HG03439 (cell line): ENCODE measurements at regions not wholly inside any gene's neighbourhood (a gene's known extent, or its start where the extent isn't known, plus 50 kb on each side); places are given as distances from the start of the nearest gene placed in this dataset.

Experiments used
- ATAC-seq: cut with Tn5 transposase; IDR thresholded peaks from one replicate; pipeline ENCODE4 v1.9.1; 2021; ENCODE audit warnings: mild to moderate bottlenecking, moderate library complexity; ENCODE audit not compliant: unreplicated experiment

- no peak for ATAC-seq
Measured at GRCh38 chr20:11608736-11609135, 309.0 kb upstream of the BTBD3 start.

- no peak for ATAC-seq
Measured at GRCh38 chr20:11624704-11625103, 293.0 kb upstream of the BTBD3 start.

GRCh38 chr20:11626551-11626950, 291.1 kb upstream of the BTBD3 start:
- ATAC-seq, result no peak

GRCh38 chr20:11642866-11643265, 274.8 kb upstream of the BTBD3 start:
- ATAC-seq, result no peak

GRCh38 chr20:11646359-11646758, 271.3 kb upstream of the BTBD3 start:
- no peak for ATAC-seq

GRCh38 chr20:11650566-11650965, 267.1 kb upstream of the BTBD3 start:
- no peak for ATAC-seq

DNA sequence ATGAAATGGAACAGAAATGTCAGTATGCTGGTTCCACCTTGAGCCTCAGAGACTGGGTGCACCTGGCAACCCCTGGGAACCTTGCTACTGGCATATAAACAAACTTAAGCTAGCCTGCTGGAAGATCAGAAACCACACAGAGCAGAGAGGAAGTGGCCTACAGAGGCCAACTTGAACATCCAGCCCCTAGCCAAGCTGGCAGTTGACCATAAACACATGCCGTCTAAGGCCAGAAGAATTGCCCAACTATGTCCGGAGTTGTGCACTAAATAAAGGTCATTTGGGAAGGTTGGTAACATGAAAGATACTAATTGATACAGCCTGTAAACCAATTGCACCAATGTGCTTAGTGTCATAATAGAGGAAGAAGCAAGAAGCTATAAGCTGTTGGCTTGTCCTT, 266.6 kb upstream of the BTBD3 start:
- no peak for ATAC-seq

GRCh38 chr20:11651647-11652046, 266.0 kb upstream of the BTBD3 start:
- no peak for ATAC-seq

GRCh38 chr20:11652128-11652527, 265.6 kb upstream of the BTBD3 start:
- ATAC-seq, result no peak

DNA sequence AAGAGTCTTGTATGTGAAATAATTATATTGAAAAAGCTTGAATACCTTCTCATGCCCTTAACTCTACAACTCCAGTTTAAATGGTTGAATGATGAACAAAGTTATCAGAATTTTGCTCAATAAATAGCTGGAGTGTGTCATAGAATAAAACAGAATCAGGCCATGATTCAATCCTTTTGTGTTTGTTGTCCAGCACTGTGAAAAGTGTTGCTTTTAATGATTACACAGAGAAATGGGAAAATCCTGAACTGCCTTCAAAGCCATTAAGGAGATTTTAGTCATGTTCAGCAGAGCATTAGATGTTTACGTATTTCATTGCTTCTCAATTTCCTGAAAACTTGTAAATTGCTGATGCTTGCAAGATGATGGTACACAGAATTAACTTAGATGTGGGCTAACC, 262.9 kb upstream of the BTBD3 start:
- ATAC-seq, result no peak

GRCh38 chr20:11660673-11661072, 257.0 kb upstream of the BTBD3 start:
- no peak for ATAC-seq

- no peak for ATAC-seq
Measured at GRCh38 chr20:11671015-11671511, 246.6 kb upstream of the BTBD3 start.

DNA sequence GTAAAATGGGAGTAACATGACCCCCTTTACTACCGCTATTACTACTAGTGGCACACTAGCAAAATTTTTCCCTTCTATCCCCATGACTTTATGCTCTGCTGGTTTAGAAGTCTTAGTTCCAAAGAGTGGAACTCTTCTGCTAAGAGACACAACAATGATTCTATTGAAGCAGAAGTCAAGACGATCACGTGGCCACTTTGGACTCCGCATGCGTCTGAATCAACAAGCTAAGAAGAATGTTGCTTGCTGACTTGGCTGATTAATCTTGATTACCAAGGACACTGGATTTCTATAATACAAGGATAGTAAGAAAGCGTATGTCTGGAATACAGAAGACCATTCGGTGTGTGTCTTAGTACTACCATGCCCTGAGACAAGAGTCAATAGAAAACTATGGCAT, 244.7 kb upstream of the BTBD3 start:
- ATAC-seq, result no peak

DNA sequence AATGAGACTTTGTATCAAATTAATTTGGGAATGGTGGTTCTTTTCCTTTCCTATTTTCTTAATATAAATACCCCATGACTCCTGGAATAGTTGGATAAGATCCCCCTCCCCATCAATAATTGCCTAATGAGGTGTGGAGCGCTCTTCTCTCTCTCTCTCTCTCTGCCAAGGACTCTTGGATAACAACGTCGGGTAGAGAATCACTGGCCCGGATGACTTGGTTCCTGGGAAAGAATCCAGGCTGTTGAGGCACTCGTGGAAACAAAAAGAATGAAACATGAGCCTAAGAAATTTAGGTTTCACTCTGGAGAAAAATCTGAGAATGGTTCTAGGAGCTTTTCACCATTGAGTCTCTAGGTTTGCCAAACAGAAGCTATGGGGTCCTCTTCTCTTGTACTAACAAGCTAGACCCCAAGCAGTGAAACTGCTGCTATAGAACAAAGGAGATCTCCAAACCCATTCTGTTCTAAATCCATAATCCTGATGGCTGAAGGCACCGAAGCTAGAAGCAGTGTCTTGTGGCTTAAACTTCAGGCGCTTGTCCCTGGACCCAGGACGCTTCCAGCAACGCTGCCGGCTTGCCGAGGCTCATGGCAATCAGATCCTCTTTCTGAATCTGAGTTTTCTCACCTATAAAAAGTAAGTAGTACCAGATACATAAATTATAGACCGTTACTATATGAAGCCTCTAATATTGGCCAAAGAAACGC, 241.6 kb upstream of the BTBD3 start:
- no peak for ATAC-seq

GRCh38 chr20:11676630-11677287, 240.9 kb upstream of the BTBD3 start:
- no peak for ATAC-seq

- ATAC-seq, result no peak
Measured at GRCh38 chr20:11677428-11677827, 240.3 kb upstream of the BTBD3 start.

DNA sequence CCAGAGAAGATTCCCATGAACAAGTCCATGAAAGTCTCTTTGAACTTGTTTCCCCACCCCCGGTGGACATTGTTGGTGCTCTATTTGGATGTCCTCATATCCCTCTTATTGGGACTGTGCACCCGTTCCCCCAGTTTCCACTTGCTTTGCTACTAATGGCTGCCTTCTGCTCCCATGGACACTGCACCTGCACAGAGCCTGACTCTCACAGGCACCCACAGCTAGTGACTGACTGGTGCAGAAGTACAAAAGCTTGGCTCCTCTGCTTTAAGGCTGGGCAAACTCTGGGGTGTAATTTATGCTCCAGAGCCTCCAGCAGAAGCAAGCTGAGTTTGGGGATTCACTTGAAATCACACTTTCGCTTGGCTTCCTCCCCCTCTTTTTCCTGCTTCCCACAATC, 239.9 kb upstream of the BTBD3 start:
- ATAC-seq, result no peak

DNA sequence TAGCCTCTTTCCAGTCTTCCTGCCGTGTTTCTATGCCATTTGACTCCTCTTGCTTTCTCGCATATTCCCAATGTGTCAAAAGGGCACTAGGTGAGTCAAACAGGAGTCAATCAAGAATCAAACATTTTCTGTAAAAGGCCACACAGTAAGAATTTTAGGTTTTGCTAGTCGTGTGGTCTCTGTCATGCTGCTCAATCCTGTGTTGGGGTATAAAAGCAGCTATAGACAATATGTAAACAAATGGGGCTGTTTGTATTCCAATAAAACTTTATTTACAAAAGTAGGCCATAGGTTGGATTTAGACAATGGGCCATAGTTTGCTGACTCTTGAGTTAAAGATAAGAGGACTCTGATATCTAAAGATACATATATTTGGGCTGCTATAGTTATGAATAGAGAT, 235.4 kb upstream of the BTBD3 start:
- ATAC-seq, result no peak

DNA sequence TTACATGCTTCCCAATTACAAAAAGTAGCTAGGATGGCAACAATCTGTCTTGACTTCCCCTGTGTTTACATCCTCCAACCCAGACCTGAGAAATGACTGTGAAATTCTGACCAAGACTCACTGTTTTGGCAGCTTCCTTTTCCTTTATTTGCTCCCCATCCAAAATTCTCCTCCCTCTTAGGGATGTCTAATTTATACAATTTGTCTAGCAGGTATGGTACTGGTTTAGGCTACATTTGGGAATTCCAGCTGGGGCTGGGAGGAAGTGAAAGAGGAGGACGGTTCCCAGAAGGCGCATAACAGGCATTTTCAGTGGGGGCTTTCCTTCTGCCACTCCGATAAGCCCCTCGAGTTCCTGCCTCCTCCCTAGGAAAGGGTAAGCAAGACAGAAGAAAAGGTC, 231.5 kb upstream of the BTBD3 start:
- ATAC-seq, result no peak

DNA sequence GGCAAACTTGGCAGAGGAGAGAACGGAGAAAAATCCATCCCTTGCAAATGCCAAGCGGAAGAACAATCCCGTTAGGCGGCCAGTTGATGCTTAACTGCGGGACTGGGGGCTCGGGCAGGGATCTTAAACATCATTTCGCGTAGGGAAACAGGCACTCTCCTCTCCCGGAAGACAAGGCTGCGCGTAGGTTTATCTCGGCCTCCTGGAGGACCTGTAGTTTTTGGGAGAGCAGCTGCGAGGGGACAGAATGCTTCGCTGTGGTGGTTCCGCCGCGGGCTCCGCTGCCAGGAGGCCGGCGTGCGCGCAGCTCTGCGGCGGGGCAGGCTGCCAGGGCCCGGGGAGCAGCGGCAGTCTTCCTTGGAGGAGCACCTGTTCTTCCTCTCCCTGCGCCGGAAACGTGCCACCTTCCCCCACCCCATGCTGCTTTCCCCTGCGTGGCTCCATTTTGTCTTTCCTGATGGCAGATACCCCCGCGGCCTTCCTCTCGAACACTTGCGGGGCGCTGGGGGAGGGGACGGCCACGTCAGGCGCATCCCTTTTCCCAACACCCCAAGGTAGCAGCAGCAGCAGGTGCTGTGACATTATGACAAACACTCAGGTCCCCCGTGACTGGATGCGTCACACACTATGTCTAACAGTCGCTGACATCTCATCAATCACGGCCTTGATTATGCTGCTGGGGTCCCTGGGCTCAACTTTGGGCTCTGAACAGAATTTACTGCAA, 230.7 kb upstream of the BTBD3 start:
- ATAC-seq, result no peak

GRCh38 chr20:11687546-11688292, 230.0 kb upstream of the BTBD3 start:
- ATAC-seq, result no peak
